H1 (cell line): ENCODE measurements at regions not wholly inside any gene's neighbourhood (a gene's known extent, or its start where the extent isn't known, plus 50 kb on each side); places are given as distances from the start of the nearest gene placed in this dataset.

Source experiments
- CTCF ChIA-PET: fragments of 300-600 bp; sonication (Branson Sonifier 250); formaldehyde crosslinking; loops from one replicate; lab custom pipeline; 2021; ENCODE audit not compliant: partially characterized antibody; lab: Charles Lee
- POLR2A ChIA-PET: fragments of 300-600 bp; sonication (Branson Sonifier 250); formaldehyde crosslinking; loops from one replicate; lab custom pipeline; 2021; ENCODE audit warnings: inconsistent platforms; ENCODE audit not compliant: partially characterized antibody; lab: Charles Lee
- DNase-seq, 2 experiments: peaks; one replicate each; pipeline versions ENCODE4 v3.0.0 to v3.0.0-alpha.2; 2010 to 2022; ENCODE audit warnings: low spot score in 2 of 2, low read depth in 1 of 2, mixed read lengths in 1 of 2
- FAIRE-seq: peaks from 2 replicates; lab custom pipeline; 2011; peaks lifted over from hg19 to GRCh38; lab: Jason Lieb, UNC
- H2AFZ ChIP-seq: 2 replicates; pipeline ENCODE4 v1.8.1; 2012; ENCODE audit warnings: low read length, inconsistent platforms
- H2AK5ac ChIP-seq: 2 replicates; pipeline ENCODE4 v1.6.1; 2013; ENCODE audit warnings: low read depth, low read length
- H2BK120ac ChIP-seq: replicated peaks from 2 replicates; pipeline ENCODE3; 2013; ENCODE audit warnings: low read depth, low read length, inconsistent platforms
- H2BK12ac ChIP-seq: 2 replicates; pipeline ENCODE4 v1.6.1; 2013; ENCODE audit warnings: low read depth, low read length
- H2BK15ac ChIP-seq: 2 replicates; pipeline ENCODE4 v1.6.1; 2013; ENCODE audit warnings: low read length
- H2BK20ac ChIP-seq: 2 replicates; pipeline ENCODE4 v1.6.1; 2013; ENCODE audit warnings: low read length
- H2BK5ac ChIP-seq: 2 replicates; pipeline ENCODE4 v1.6.1; 2013; ENCODE audit warnings: low read depth, low read length
- H3K14ac ChIP-seq: 2 replicates; pipeline ENCODE4 v1.6.1; 2013; ENCODE audit warnings: inconsistent platforms; ENCODE audit not compliant: insufficient read length
- H3K18ac ChIP-seq: 2 replicates; pipeline ENCODE4 v1.6.1; 2013; ENCODE audit warnings: low read length; ENCODE audit errors: extremely low read depth
- H3K23ac ChIP-seq: 2 replicates; pipeline ENCODE4 v1.6.1; 2013; ENCODE audit warnings: inconsistent platforms; ENCODE audit not compliant: insufficient read length
- H3K23me2 ChIP-seq: 2 replicates; pipeline ENCODE4 v1.6.1; 2013; ENCODE audit warnings: low read depth, low read length
- H3K27ac ChIP-seq: 2 replicates; pipeline ENCODE4 v1.6.1; 2011; ENCODE audit warnings: low read depth, low read length, inconsistent platforms
- H3K27me3 ChIP-seq, 4 experiments: replicated peaks in 1 of 4; 1 replicate in 1 of 4; 2 replicates in 3 of 4; pipeline versions ENCODE4 v1.6.1 to v1.8.1; 2011 to 2013; ENCODE audit warnings: low read length in 3 of 4, mild to moderate bottlenecking in 3 of 4, inconsistent platforms in 2 of 4, mixed read lengths in 2 of 4, moderate library complexity in 1 of 4; ENCODE audit not compliant: control insufficient read depth in 3 of 4, insufficient read depth in 3 of 4; ENCODE audit errors: extremely low read depth in 1 of 4
- H3K36me3 ChIP-seq, 4 experiments: 2 replicates each; pipeline versions ENCODE4 v1.6.1 to v1.8.1; 2011 to 2013; ENCODE audit warnings: mild to moderate bottlenecking in 4 of 4, low read length in 3 of 4, moderate library complexity in 2 of 4, control low read depth in 1 of 4, inconsistent platforms in 1 of 4; ENCODE audit not compliant: insufficient read depth in 4 of 4, control insufficient read depth in 2 of 4
- H3K4ac ChIP-seq: replicated peaks from 2 replicates; pipeline ENCODE3; 2013; ENCODE audit warnings: low read length, low read depth, mixed read lengths, inconsistent platforms; ENCODE audit not compliant: insufficient read length
- H3K4me1 ChIP-seq, 4 experiments: replicated peaks in 1 of 4; 1 replicate in 1 of 4; 2 replicates in 3 of 4; pipeline versions ENCODE4 v1.6.1 to v1.8.1; 2011 to 2013; ENCODE audit warnings: low read length in 3 of 4, inconsistent platforms in 2 of 4, mixed read lengths in 1 of 4; ENCODE audit not compliant: insufficient read depth in 4 of 4, control insufficient read depth in 3 of 4
- H3K4me2 ChIP-seq, 2 experiments: 2 replicates each; pipeline versions ENCODE4 v1.6.1 to v1.8.1; 2011 to 2013; ENCODE audit warnings: low read depth in 2 of 2, low read length in 2 of 2, control low read depth in 1 of 2, inconsistent platforms in 1 of 2, mild to moderate bottlenecking in 1 of 2; ENCODE audit not compliant: insufficient read depth in 1 of 2
- H3K4me3 ChIP-seq, 4 experiments: fragments of 200-600, 300-600 bp in 1 of 4; sonication (generic), shearing (Covaris generic), sonication (Bioruptor Twin) in 1 of 4; 2 replicates each; pipeline versions ENCODE4 v1.5.1 to v1.8.1; 2011 to 2016; ENCODE audit warnings: low read length in 4 of 4, low read depth in 3 of 4, control low read depth in 2 of 4, inconsistent platforms in 2 of 4, mild to moderate bottlenecking in 2 of 4, mixed read lengths in 1 of 4, moderate library complexity in 1 of 4; ENCODE audit not compliant: insufficient read depth in 2 of 4; ENCODE audit errors: extremely low read depth in 1 of 4
- H3K56ac ChIP-seq: replicated peaks from 2 replicates; pipeline ENCODE3; 2013; ENCODE audit warnings: low read depth, mild to moderate bottlenecking, mixed read lengths, low read length, inconsistent platforms; ENCODE audit not compliant: insufficient read length
- H3K79me1 ChIP-seq: 2 replicates; pipeline ENCODE4 v1.6.1; 2013; ENCODE audit warnings: low read depth, low read length, control low read depth
- H3K79me2 ChIP-seq, 2 experiments: 2 replicates each; pipeline versions ENCODE4 v1.6.1 to v1.8.1; 2012 to 2013; ENCODE audit warnings: low read length in 2 of 2, mild to moderate bottlenecking in 2 of 2, inconsistent platforms in 1 of 2; ENCODE audit not compliant: insufficient read depth in 2 of 2, control insufficient read depth in 1 of 2
- H3K9ac ChIP-seq, 4 experiments: replicated peaks in 1 of 4; 1 replicate in 1 of 4; 2 replicates in 3 of 4; pipeline versions ENCODE4 v1.6.1 to v1.8.1; 2011 to 2013; ENCODE audit warnings: low read depth in 3 of 4, low read length in 3 of 4, control low read depth in 2 of 4, mild to moderate bottlenecking in 2 of 4, moderate library complexity in 2 of 4, inconsistent platforms in 1 of 4; ENCODE audit errors: extremely low read depth in 1 of 4
- H3K9me3 ChIP-seq, 2 experiments: 2 replicates each; pipeline versions ENCODE4 v1.6.1 to v1.8.1; 2012 to 2013; ENCODE audit warnings: mild to moderate bottlenecking in 2 of 2, moderate library complexity in 2 of 2, control low read depth in 1 of 2, inconsistent platforms in 1 of 2, low read depth in 1 of 2, low read length in 1 of 2, mixed read lengths in 1 of 2; ENCODE audit not compliant: insufficient read depth in 2 of 2
- H4K20me1 ChIP-seq, 2 experiments: replicated peaks in 1 of 2; 2 replicates each; pipeline versions ENCODE3 to v1.8.1; 2011 to 2013; ENCODE audit warnings: inconsistent platforms in 2 of 2, low read length in 2 of 2, mild to moderate bottlenecking in 1 of 2; ENCODE audit not compliant: insufficient read depth in 2 of 2, control insufficient read depth in 1 of 2
- H4K5ac ChIP-seq: 2 replicates; pipeline ENCODE4 v1.6.1; 2013; ENCODE audit warnings: low read length, low read depth, mixed read lengths, inconsistent platforms; ENCODE audit not compliant: insufficient read length
- H4K8ac ChIP-seq: 2 replicates; pipeline ENCODE4 v1.8.0; 2013; ENCODE audit warnings: mild to moderate bottlenecking, moderate library complexity, low read length, inconsistent platforms; ENCODE audit not compliant: insufficient read depth; ENCODE audit errors: extremely low read depth
- H4K91ac ChIP-seq: replicated peaks from 2 replicates; pipeline ENCODE3; 2013; ENCODE audit warnings: low read length, mixed read lengths, inconsistent platforms; ENCODE audit not compliant: insufficient read length
- CTBP2 ChIP-seq: IDR thresholded peaks from 2 replicates; pipeline ENCODE4 v1.7.0; 2011; ENCODE audit warnings: borderline replicate concordance, mild to moderate bottlenecking, moderate library complexity, mixed read lengths, low read length; ENCODE audit not compliant: insufficient read depth, insufficient read length
- EZH2 ChIP-seq: fragments of 200-600 bp; sonication (generic); IDR thresholded peaks from 2 replicates; pipeline ENCODE4 v1.7.1; 2012; ENCODE audit warnings: low read depth, mild to moderate bottlenecking, moderate library complexity, low read length, inconsistent platforms; ENCODE audit not compliant: severe bottlenecking
- HDAC2 ChIP-seq, 2 experiments: fragments of 300-600 bp in 1 of 2; sonication (generic) in 1 of 2; IDR thresholded peaks; 2 replicates each; pipeline ENCODE4 v1.6.1; 2011 to 2012; ENCODE audit warnings: low read depth in 2 of 2, low read length in 2 of 2, mild to moderate bottlenecking in 2 of 2, moderate library complexity in 2 of 2, borderline replicate concordance in 1 of 2, inconsistent platforms in 1 of 2
- KDM4A ChIP-seq: IDR thresholded peaks from one replicate; pipeline ENCODE4 v1.7.1; 2012; ENCODE audit warnings: low read depth, mild to moderate bottlenecking, moderate library complexity, low read length, inconsistent platforms; ENCODE audit not compliant: severe bottlenecking
- KDM5A ChIP-seq: fragments of 200-600 bp; IDR thresholded peaks from 2 replicates; pipeline ENCODE4 v1.7.1; 2012; ENCODE audit warnings: mild to moderate bottlenecking, low read length, inconsistent platforms, mixed read lengths
- SP2 ChIP-seq: IDR thresholded peaks from 2 replicates; pipeline ENCODE4 v1.6.1; 2012; ENCODE audit warnings: mild to moderate bottlenecking, low read length, inconsistent platforms
- TEAD4 ChIP-seq: IDR thresholded peaks from 2 replicates; pipeline ENCODE4 v1.6.1; 2012; ENCODE audit warnings: low read depth, low read length, inconsistent platforms, mixed read lengths
- WGBS, 2 experiments: shearing (Covaris generic) in 1 of 2; methylation state at CpG; one replicate each; pipeline versions ENCODE4 v1.1.6 to v1.1.7; 2013 to 2015; ENCODE audit warnings: low lambda C conversion rate in 2 of 2, mixed read lengths in 2 of 2, inconsistent platforms in 1 of 2, low coverage in 1 of 2, missing lambda C conversion rate in 1 of 2; ENCODE audit not compliant: insufficient replicate concordance in 2 of 2, insufficient coverage in 1 of 2, insufficient read length in 1 of 2; ENCODE audit errors: extremely low coverage in 1 of 2, missing lambda C conversion rate in 1 of 2; 5-methylcytosine and 5-hydroxymethylcytosine counted together

DNA sequence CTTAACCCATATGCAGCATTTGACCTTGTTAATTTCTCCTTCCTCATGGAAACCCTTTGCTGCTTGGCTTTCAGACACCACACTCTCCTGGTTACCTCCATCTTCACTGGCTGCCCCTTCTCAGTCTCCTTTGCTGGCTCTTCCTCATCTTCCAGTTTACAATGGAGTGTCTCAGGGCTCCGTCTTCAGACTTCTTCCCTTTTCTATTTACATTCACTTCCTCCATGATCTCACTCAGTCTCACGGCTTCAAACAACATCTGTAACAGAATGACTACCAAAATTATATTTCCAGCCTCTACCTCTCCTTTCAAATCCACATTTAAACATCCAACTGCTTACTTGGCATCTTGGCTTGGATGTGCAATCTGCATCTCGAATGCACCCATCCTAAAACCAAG lies 140.4 kb downstream of the DKK1 start (continued):
- no peak for TF ChIP-seq KDM5A

DNA sequence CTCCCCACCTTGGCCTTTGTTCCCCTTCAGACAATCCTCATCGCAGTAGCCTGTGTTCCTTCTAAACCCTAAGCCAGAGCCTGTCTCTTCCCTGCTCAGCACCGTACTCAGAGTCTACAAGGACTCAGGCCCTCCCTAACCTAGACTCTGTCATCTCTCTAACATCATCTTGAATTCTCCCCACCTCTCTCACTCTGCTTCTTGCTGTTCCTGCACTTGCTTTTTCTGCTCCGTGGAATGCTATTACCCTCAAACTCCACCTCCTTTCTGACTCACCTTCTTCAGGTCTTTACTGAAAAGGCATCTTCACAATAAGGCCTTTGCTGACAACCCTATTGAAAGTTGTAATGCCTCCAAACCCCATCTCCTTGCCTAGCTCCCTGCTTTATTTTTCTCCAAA lies 141.0 kb downstream of the DKK1 start:
- H3K9me3 ChIP-seq, result no peaks in the 10 kb centered on the region
- no peak overlapping the region for H2BK15ac ChIP-seq
- H4K8ac ChIP-seq, result no peak overlapping the region
- no peak overlapping the region for H3K4me3 ChIP-seq
- no peaks in the 10 kb centered on the region for H3K79me1 ChIP-seq
- H3K9ac ChIP-seq, result no peak overlapping the region
- H2AK5ac ChIP-seq, result no peak overlapping the region
- H3K56ac ChIP-seq, result no peak overlapping the region
- H3K4me2 ChIP-seq, result no peak overlapping the region
- no peak overlapping the region for H4K5ac ChIP-seq
- CTCF ChIA-PET, result interaction anchor here (1.5 kb wide), 1 partner anchor 11 kb away, joined by 4 read pairs; no protein-coding TSS in a partner anchor
- no peaks in the 10 kb centered on the region for H4K20me1 ChIP-seq
- no peak overlapping the region for H3K18ac ChIP-seq
- no peak overlapping the region for H3K23ac ChIP-seq
- no peak overlapping the region for H3K27ac ChIP-seq
- H3K27me3 ChIP-seq, result no peaks in the 10 kb centered on the region
- no peak overlapping the region for H4K91ac ChIP-seq
- no peak overlapping the region for H2BK5ac ChIP-seq
- DNase-seq (no peak), FAIRE-seq (no peak)
- peak overlapping the region; percentile 79 for H2AFZ ChIP-seq
- H3K23me2 ChIP-seq, result no peaks in the 10 kb centered on the region
- no peak for TF ChIP-seq HDAC2 (IDR thresholded peaks at IDR 0.05; ENCODE audit: borderline replicate concordance in 1 of 2, low read depth in 2 of 2, low read length in 2 of 2)
- TF ChIP-seq KDM4A, result no peak
- TF ChIP-seq TEAD4, result no peak
- no peak for TF ChIP-seq CTBP2
- TF ChIP-seq EZH2, result no peak
- no peak for TF ChIP-seq SP2
- H3K36me3 ChIP-seq, result no peaks in the 10 kb centered on the region
- H2BK120ac ChIP-seq, result no peak overlapping the region
- POLR2A ChIA-PET, result no interaction called here
- H2BK20ac ChIP-seq, result no peak overlapping the region
- H3K14ac ChIP-seq, result no peak overlapping the region
- no peak overlapping the region for H3K4ac ChIP-seq
- WGBS, 2 experiments, result 70% methylated on average over 3 of the region's 3 CpGs; no CpG with 5 or more reads in 1 of the 2 experiments
- H2BK12ac ChIP-seq, result no peak overlapping the region
- H3K4me1 ChIP-seq, result no peaks in the 10 kb centered on the region; a peak in 1 of 7 replicates
- no peaks in the 10 kb centered on the region for H3K79me2 ChIP-seq
